Breast epithelium (tissue), 4 donors: ENCODE measurements at regions not wholly inside any gene's neighbourhood (a gene's known extent, or its start where the extent isn't known, plus 50 kb on each side); places are given as distances from the start of the nearest gene placed in this dataset.

Experiments used
- DNase-seq, 2 donors: peaks; one replicate each; pipeline ENCODE4 v3.0.0-alpha.2; 2019; ENCODE audit warnings: low spot score in 2 of 2
- H3K27ac ChIP-seq, 2 donors: fragments of 200-600 bp; sonication (generic) in 1 of 2; one replicate each; pipeline ENCODE4 v1.5.1; 2016 to 2019; ENCODE audit warnings: mild to moderate bottlenecking in 1 of 2
- H3K27me3 ChIP-seq, 2 donors: fragments of 200-600 bp; sonication (generic) in 1 of 2; one replicate each; pipeline versions ENCODE4 v1.5.1 to v1.6.0; 2017 to 2019; ENCODE audit warnings: control low read depth in 1 of 2, mild to moderate bottlenecking in 1 of 2
- H3K36me3 ChIP-seq: fragments of 200-600 bp; one replicate; pipeline ENCODE4 v1.5.1; 2019
- H3K4me1 ChIP-seq, 2 donors: fragments of 200-600 bp; sonication (generic); one replicate each; pipeline ENCODE4 v1.5.1; 2016 to 2019; ENCODE audit warnings: control low read depth in 1 of 2
- H3K4me3 ChIP-seq, 3 donors: fragments of 200-600 bp; sonication (generic); 1 replicate in 2 of 3; 2 replicates in 1 of 3; pipeline ENCODE4 v1.5.1; 2016 to 2019; ENCODE audit warnings: mild to moderate bottlenecking in 3 of 3, moderate library complexity in 2 of 3
- H3K9me3 ChIP-seq, 2 donors: fragments of 200-600 bp; sonication (generic) in 1 of 2; one replicate each; pipeline ENCODE4 v1.5.1; 2016 to 2019; ENCODE audit warnings: control low read depth in 1 of 2
- CTCF ChIP-seq, 3 donors: fragments of 450-650 bp; IDR thresholded peaks; one replicate each; pipeline ENCODE4 v1.5.1; 2016 to 2017; ENCODE audit warnings: antibody characterized with exemption in 3 of 3, mild to moderate bottlenecking in 3 of 3, moderate library complexity in 3 of 3
- POLR2A ChIP-seq: fragments of 450-650 bp; IDR thresholded peaks from one replicate; pipeline ENCODE4 v1.6.1; 2016; ENCODE audit warnings: antibody characterized with exemption, mild to moderate bottlenecking, moderate library complexity
- POLR2AphosphoS5 ChIP-seq, 3 donors: sonication (generic); formaldehyde crosslinking; IDR thresholded peaks; one replicate each; pipeline ENCODE4 v1.6.1; 2017; ENCODE audit warnings: antibody characterized with exemption in 3 of 3
- intact Hi-C: fragments of 100-400 bp; cut with DNase I; formaldehyde crosslinking; loops from one replicate; pipeline ENCODE4 v1.15.1; 2023; ENCODE audit warnings: low total_unique reads

GRCh38 chr13:63636316-63636993 lies 2220.8 kb upstream of the PCDH20 start:
- H3K4me1 ChIP-seq = no peaks in the 10 kb centered on the region
- no peaks in the 10 kb centered on the region for H3K36me3 ChIP-seq
- no peaks in the 10 kb centered on the region for H3K9me3 ChIP-seq
- no peak for DNase-seq
- no peak for TF ChIP-seq CTCF (IDR thresholded peaks at IDR 0.05)
- TF ChIP-seq POLR2AphosphoS5 (IDR thresholded peaks at IDR 0.05) = no peak
- no peak for TF ChIP-seq POLR2A
- intact Hi-C loops = no loop called here
- no peak overlapping the region for H3K27ac ChIP-seq
- peak overlapping the region; percentile 6 to 48 (median 28) for H3K4me3 ChIP-seq
- no peaks in the 10 kb centered on the region for H3K27me3 ChIP-seq

- H3K9me3 ChIP-seq = no peaks in the 10 kb centered on the region
- TF ChIP-seq CTCF (IDR thresholded peaks at IDR 0.05) (no peak), POLR2A (no peak), POLR2AphosphoS5 (IDR thresholded peaks at IDR 0.05) (no peak)
These were observed 2216.7 kb upstream of the PCDH20 start for GRCh38 chr13:63632321-63632720.

GRCh38 chr13:63631006-63631405 lies 2215.4 kb upstream of the PCDH20 start:
- no peaks in the 10 kb centered on the region for H3K27me3 ChIP-seq
- H3K4me1 ChIP-seq = no peaks in the 10 kb centered on the region
- no peak for TF ChIP-seq POLR2AphosphoS5 (IDR thresholded peaks at IDR 0.05)
- no peak for TF ChIP-seq CTCF (IDR thresholded peaks at IDR 0.05)
- TF ChIP-seq POLR2A = no peak
- H3K4me3 ChIP-seq = no peak overlapping the region
- intact Hi-C loops = no loop called here
- no peak overlapping the region for H3K27ac ChIP-seq
- no peak for DNase-seq
- H3K36me3 ChIP-seq = no peaks in the 10 kb centered on the region
- H3K9me3 ChIP-seq = no peaks in the 10 kb centered on the region

More at GRCh38 chr13:63632321-63632720, 2216.7 kb upstream of the PCDH20 start:
- no peaks in the 10 kb centered on the region for H3K27me3 ChIP-seq
- no peak for DNase-seq
- intact Hi-C loops = no loop called here
- no peaks in the 10 kb centered on the region for H3K4me1 ChIP-seq
- no peak overlapping the region for H3K4me3 ChIP-seq
- H3K27ac ChIP-seq = no peak overlapping the region
- H3K36me3 ChIP-seq = no peaks in the 10 kb centered on the region

- no peak for DNase-seq
These were observed 2213.9 kb upstream of the PCDH20 start for GRCh38 chr13:63629591-63629990.

More at GRCh38 chr13:63629591-63629990, 2213.9 kb upstream of the PCDH20 start:
- no peak overlapping the region for H3K27ac ChIP-seq
- no peaks in the 10 kb centered on the region for H3K36me3 ChIP-seq
- peaks cover 0 to 3% of the 10 kb centered on the region in 2 donors for H3K9me3 ChIP-seq
- TF ChIP-seq POLR2AphosphoS5 (IDR thresholded peaks at IDR 0.05) (no peak), CTCF (IDR thresholded peaks at IDR 0.05) (no peak), POLR2A (no peak)
- no peaks in the 10 kb centered on the region for H3K27me3 ChIP-seq
- intact Hi-C loops = no loop called here
- no peaks in the 10 kb centered on the region for H3K4me1 ChIP-seq
- H3K4me3 ChIP-seq = no peak overlapping the region
